ENCODE measurements at regions not wholly inside any gene's neighbourhood (a gene's known extent, or its start where the extent isn't known, plus 50 kb on each side); places are given as distances from the start of the nearest gene placed in this dataset.

DNA sequence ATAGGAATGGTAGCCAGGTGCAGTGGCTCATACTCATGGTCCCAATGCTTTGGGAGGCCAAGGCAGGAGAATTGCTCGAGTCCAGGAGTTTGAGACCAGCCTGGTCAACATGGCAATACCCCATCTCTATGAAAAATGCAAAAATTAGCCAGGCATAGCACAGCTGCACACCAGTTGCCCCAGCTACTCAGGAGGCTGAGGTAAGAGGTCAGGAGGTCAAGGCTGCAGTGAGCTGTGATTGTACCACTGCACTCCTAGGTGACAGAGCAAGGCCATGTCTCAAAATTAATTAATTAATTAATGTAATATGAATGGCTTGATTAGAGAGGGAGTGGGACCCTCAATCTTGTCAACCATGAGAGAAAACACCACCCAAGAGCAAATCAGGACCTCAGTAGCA, 198.7 kb upstream of the DUSP10 start:
- no peak for DNase-seq

DNA sequence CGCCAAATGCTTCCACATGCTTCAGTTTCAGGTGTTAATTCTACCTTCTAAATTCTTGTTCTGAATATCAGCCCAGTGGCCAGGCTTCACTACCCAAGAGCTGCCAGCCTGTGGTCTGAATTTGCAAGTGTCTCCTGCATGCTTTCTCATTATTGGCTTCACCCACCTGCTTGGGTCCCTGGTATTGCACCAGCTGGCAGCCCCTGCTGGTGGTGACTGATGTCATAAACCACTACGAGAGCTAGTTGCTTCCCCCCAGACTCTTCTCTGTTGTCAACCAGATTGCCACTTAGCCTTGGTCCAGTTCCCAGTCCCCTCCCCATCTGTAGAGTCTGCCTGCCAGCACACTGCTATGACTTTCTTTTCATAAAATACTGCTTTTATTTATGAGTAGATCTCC, 197.7 kb upstream of the DUSP10 start:
- DNase-seq: peak; percentile 31

DNA sequence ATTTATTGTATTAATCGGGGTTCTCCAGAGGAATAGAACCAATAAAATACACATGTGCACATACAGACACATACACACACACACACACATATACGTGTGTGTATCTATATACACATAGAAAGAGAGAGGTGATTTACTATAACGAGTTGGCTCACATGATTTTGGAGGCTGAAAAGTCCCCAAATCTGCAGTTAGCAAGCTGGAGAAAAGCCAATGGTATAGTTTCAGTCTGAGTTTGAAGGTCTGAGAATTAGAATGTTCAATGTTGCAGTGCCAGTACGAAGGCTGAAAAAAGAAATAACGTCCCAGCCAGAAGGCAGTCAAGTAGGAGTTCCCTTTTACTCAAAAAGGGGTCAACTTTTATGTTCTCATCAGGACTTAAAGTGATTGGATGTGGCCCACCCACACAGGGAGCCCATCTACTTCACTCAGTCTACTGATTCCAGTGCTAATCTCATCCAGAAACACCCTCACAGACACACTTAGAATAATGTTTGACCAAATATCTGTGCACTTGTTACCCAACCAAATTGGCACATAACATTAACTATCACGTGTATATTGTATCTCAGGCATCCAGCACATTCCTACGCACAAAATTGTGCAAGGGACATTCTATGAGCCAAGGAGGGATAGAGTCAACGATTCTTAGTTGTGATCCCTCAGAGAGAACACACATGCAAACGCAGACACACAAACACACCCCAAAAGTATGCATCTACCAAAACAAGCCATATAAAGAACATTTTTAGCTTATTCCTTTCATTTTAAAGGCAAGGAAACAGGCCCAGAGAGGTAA, 195.5 kb upstream of the DUSP10 start:
- no peak for DNase-seq

DNA sequence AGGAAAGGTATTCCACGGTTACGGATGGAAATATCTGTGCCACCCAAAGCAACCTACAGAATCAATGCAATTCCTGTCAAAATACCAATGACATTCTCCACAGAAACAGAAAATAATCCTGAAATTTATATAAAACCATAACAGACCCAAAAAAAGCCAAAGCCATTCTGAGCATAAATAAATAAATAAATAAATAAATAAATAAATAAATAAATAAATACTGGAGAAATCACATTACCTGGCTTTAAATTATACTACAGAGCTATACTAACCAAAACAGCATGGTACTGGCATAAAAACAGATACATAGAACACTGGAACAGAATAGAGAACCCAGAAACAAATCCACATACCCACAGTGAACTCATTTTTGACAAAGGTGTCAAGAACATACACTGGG, 191.9 kb upstream of the DUSP10 start:
- DNase-seq: no peak

DNA sequence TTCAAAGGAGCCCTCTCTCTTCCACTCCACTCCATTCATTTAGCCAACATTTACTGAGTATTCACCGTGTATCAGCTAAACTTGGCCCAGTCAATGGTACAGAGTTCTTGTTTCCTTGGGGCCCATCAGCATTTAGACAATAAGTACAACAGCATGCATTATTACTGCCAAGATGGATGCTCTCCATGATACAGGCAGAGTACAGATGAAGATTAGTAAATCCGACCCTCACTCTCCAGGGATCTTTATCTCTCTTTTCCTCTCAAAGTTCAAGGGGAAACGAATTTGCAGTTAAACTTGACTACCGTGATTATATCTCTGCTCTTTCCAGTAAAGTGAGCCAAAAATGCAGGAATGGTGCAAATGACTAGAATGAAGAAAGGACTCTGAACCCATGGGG, 184.6 kb upstream of the DUSP10 start:
- no peak for DNase-seq

DNA sequence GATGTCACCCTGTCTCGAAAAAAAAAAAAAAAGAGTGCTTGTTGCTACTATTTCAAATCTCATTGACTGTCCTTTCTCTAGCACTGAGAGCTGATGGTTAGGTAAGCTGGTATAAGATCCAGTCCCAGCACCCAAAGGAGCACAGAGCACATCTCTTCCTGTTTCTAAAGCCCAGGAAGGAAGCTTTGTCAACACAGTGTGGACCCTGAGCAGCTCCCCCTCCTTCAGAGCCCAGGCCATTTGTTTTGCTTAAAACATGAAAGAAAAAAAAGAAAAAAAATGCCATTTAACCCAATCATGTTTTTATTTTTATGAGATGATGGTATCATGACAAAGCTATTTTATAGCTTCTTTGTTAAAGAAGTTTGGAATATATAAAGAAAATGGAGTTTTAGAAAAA, 184.1 kb upstream of the DUSP10 start:
- DNase-seq: no peak

DNA sequence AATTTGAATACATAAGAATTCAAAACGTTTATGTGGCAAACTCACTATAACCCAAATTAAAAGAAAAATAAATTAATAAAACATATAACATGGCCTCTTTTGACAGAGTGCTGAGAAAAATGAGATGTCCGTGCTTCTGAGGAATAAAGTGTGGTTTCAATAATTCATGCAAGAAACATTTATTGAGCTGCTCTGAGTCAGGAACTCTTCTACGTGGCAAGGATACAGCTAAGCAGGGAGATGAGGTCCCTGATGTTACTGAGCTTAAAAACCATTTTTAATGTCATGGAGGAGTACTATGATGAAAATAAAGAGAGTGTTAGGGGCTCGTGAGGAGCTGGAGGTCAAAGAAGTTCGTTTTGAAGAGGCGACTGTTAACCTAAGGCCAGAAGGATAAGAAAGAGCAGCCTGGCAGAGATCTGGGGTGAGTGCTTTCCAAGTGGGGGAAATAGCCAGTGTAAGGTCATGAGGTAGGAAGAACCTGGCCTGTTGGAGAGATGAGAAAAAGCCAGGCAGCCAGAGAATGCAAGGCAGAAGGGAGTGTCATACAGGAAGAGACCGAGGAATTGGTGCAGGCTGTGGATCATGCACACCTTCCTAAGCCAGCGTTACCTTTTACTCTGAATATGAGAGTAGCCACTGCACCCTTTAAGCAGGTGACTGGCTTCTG, 182.2 kb upstream of the DUSP10 start:
- DNase-seq: no peak

DNA sequence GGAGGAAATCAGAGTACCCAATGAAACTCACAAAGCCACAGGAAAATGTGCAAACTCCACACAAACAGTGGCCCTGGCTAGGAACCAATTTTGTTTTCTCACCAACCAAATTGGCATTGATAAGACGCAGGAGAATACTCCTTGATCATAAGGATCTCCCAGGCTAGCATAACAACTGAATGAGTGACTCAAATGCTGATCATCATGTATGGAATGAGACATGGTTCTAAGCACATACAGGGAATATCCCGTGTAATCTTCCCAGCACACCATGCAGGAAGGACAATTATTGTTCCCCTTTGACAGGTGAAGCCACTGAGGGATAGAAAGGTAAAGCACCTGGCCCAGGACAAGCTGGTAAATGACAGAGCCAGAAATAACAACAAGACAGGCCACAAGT, 180.0 kb upstream of the DUSP10 start:
- no peak for DNase-seq

DNA sequence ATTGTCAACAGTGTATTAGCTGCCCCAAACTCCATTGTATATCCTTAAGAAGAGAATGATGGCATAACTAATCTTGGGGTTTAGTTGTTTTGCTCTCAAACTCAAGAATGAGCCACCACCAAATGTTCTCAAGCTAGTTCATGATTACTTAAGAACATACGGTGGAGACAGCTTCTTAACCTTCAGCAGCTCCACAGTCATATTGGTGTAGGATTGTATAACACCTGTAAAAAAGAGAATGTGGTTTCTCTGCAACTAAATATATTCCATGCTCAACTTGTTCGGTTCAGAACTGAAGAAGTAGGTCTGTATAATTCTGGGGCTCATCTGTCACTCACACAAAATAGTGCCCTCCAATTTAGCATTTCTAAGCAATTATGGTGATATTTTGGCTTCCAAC, 177.9 kb upstream of the DUSP10 start:
- DNase-seq: no peak

DNA sequence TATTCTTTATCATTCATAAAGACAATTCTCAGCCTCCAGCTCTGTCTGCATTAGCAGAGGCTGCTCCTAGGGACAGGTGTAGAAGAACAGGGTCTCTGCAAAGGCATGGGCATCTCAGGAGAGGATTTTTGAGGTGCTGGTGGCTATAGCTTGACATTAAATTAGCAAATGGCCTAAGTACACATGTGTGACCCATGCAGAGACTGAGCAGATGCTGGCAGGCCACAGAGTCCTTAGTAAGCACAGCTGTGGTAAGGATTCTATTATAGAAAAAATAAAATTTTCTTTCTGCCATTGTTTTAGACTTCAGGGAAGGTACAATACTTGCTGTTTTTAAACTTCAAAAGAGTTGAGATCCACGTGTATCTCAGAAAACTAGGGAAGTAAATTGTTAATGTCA, 177.5 kb upstream of the DUSP10 start:
- no peak for DNase-seq

DNA sequence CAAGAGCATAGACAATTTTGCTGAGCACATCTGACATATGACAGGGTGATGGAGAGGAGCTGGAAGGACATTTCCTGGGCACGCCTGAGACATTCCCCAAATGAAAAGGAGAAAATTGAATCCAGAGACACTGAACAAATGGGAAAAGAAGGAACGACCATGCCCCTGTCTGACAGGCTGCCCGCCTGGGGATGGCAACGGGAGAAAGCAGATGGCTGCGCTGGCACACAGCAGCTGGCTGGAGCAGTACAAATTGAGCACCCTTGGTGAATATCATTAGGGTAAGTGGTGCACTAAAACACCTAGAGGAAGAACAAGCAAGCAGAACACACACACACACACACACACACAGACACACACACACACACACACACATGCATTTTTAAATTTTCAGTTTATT, 174.3 kb upstream of the DUSP10 start:
- DNase-seq: no peak

DNA sequence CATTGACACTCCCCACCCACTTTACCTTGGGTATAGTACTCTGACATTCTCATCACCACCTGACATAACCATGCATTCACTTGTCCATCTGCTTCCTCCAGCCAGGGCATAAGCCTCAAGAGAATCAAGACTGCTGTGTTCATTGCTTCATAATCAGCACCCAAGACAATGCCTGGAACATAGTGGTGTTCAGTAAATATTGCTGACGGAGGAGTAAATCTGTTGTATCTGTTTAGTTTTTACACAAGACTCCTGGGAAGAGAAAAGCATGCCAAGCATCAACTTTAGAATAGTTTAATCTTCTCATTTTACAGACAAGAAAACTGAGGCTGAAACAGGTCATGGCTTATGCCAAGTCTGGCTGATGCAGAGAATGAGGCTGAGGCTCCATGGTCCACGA, 173.9 kb upstream of the DUSP10 start:
- no peak for DNase-seq

DNA sequence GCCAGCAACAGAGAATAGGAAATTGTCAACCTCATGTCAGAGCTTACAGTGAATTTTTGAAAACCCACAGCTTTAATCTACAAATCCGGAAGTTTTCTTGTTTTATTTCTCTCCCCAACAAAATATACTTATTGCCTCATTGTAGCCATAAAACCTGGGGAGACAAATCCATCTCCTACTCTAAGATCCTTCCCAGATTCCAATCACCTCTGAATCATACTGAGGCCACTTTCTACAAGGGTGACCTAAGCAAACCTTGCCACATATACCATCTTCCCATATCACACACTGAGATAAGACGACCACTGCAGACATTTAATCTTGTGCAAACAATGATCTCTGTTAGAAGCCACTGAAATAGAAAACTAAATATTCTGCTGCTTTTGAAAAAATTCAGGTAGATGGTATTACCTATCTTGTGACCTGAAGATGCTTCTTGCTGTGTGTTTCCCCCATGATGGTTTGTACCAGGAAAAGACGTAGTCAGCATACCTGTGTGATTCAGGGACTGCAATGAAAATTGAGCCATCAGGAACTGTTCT, 171.5 kb upstream of the DUSP10 start:
- no peak for DNase-seq

DNA sequence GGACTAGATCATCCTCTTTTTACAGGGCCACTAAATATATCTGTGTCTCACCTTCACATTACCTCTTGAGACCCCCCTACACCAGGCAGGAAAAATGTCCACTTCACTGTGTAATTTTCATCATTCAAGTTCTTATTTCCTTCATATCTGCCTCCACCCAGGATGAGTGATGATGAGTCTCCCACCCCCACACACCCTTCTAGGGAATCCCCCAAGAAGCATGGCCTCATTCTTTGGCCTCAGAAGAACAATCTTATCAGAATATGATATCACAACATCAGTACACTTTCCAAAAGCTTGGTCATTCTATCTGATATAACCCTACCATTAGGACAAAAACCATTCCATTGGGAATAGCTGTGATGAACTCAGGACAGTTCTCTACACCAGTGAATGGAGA, 170.3 kb upstream of the DUSP10 start:
- DNase-seq: no peak

DNA sequence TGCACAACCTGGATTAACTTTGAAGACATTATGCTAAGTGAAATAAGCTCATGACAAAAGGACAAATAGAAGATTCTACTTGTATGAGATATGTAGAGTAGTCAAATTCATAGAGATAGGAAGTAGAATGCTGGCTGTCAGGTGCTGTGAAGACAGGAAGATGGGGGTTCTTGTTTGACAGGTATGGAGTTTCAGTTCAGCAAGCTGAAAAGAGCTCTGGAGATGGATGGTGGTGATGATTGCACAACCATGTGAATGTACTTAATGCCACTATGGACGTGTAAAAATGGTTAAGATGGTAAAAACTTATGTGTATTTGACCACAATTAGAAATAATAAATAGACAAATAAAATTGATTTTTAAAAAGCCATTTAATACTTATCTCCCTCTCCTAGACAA, 169.8 kb upstream of the DUSP10 start:
- DNase-seq: no peak

DNA sequence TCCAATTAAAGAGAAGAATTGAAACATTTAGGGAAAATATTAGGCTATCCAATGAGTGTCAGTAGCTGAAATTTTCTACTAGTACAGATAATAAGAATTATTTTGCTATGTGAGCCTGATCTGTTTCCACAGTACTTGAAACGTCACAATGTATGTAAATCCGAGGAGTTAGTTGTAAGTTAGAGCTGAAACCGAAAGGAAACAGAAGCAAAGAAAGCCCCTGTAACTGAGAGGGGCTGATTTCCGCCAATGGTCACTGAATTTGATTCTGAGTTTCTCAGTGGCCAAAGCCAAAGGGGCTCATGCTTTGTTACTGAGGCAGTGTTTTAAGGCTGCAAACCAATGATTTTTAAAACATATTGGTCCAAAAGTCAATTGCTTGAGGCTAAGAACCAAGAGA, 168.3 kb upstream of the DUSP10 start:
- no peak for DNase-seq

DNA sequence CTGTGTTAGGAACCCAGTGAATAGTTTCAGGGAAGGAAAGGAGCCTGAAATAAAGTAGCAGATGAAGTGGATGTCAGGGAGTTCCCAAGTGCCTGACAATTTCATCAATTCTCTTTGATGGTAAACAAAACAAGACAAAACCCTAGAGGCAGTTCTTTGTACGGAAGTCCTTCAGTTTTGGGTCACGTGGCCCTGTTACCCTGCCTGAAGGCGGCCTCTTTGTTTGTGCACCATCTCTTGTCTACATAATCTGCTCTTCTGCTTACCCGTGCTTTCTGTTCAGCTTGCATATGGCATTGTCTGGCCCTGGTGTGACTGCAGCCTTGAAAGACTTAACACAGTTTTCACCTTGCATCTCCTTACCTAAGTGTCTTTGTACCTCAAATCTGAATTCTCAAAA, 166.7 kb upstream of the DUSP10 start:
- no peak for DNase-seq

DNA sequence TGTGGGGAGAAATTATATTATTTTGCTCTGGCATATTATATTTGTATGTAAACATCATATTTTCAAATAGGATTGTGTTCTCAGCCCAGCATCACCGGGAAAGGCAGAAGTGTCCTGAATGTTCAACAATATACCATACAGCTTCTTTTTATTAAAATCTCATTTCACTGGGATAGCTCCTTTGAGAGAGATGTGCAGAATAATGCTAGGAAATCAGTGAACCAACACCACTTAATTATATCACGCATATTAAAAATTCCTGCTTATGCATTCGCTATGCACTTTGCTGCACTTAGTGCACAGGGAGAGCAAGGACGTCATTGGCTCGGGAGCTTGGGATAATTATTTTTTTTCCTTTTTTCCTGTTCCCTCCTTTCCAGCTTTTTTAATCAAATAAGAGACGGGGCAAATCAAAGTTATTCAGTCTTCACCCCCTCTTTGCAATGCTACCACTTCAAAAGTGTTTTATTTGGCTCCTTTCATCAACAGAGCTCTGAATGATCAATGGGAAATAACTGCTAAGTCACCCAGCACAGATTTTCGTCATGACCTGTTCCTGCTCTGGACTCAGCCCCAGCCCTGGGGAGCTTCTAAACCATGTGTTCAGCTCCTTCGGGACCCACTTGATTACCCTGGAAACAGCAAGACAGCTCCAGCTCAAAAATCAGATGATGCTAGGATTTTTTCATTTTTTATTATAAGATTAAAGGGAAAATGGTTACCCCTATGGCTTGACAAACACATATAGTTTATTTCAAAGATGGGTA, 165.5 kb upstream of the DUSP10 start:
- no peak for DNase-seq

DNA sequence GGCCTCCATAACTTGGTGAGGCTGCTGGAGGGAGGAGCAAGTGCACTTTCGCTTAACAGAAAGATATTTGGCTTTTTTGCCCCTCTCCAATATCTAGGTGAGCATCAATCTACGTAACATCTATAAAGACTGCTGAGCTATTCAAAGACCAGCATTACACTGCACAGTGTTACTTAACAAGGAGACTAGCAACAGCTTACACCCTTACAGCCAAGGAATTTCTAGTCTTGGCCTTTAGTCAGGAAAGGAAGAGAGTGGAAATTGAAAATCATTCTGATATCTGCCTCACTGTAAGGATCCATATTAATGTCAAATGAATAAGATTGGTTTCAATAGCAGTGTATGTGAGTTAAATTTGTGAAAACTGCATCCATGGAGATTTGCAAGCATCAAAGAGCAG, 163.9 kb upstream of the DUSP10 start:
- DNase-seq: no peak

DNA sequence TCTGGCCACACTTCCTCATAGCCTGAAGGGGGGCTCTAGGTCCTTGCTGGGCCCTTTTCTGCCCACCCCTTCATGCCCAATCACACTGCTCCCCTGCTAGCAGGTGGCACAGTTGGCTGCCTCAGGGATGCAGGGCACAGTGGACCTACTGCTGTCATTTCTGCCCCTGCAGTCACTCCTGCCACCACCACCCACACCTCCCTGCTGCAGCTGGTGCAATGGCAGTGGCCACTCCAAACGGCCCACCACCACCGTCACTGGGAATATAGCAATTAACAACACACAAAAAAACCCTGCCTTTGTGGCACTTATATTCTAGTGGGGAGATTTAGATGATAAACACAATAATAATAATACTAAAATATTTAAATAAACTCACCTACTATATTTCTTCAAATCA, 162.4 kb upstream of the DUSP10 start:
- no peak for DNase-seq

DNA sequence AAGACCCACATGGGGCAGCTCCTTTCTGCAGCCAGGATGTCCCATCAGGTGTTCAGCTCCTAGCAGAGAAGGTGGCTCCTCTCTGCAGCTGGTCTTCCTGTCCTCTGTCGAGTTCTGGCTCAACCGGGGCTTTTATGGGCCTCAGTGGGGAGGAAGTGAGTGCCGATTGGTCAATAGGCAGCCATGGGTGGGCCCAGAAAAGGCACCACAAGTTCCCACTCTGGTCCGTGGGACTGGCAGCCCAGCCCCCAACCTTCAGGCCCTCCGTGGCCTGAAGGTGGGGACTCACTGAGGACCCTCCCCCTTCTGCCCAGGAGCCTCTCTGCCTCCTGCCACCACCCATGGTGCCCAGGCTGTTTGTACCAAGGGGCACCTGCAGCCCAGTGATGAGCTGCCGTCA, 161.7 kb upstream of the DUSP10 start:
- DNase-seq: no peak

DNA sequence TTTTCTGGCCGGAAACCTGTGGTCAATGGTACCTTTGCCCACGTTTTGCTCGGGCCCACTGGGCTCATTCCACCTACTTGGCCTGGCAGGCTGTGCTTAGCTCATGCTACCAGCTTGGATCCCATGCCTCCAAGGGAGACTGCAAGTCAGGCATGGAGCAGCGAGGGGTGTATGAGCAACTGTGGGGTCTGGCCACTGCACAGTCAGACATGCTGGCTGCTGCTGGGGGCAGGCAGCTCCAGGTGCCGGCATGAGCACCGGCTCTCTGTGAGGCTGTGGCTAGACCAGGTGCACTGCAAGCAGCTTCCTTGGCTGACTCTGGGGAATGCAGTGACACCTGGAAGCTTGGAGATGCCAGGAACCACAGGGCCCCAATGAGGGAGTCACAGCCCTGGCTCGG, 161.1 kb upstream of the DUSP10 start:
- no peak for DNase-seq

DNA sequence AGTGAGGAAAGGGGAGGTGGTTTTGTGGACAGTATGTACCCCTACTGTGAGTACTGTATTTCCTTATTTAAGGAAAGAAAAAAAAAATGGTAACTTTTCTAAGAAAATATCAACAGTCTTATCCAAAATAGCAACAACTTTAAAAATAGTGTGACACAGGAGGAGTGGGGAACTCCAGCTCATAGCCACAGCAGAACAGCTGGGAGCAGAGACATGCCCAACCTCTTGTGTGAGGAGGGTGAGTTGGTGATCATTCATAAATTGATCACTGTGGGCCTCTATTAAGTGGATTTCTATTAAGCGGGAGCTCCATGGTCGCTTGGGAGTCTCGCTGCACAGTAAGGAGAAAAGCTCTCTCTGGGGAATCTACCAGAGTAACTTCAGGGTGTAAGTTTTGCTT, 158.8 kb upstream of the DUSP10 start:
- no peak for DNase-seq

DNA sequence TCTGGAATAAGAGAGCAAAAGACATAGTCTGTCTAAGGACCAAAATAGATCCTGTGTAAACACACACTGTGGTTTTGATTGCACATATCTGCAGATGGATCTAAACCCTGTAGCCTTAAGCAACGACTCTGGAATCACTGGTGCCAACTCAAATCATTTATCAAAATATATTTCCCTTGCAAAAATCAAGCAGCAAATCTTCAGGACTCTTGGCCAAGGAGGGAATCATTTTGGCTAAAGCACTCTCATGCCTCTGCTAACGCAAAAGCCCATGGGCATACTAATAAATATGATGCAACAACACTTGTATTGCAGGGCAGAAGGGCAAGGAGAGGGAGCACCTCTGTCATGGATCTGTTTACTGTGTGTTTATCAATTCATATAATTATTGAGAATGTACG, 155.4 kb upstream of the DUSP10 start:
- DNase-seq: no peak

Measured in DMS79 (cell line).